Hematopoietic multipotent progenitor cell treated with erythropoietin and hydrocortisone succinate and interleukin-3 and kit ligand, for 6 days (in vitro differentiated cells): ENCODE measurements at regions not wholly inside any gene's neighbourhood (a gene's known extent, or its start where the extent isn't known, plus 50 kb on each side); places are given as distances from the start of the nearest gene placed in this dataset.

Experiments
- DNase-seq: peaks from one replicate; pipeline ENCODE4 v3.0.0-alpha.2; 2015

- no peak for DNase-seq
Observed at GRCh38 chr2:19675856-19676460, 225.8 kb downstream of the TTC32 start.

GRCh38 chr2:19675003-19675629, 226.7 kb downstream of the TTC32 start:
- DNase-seq, result no peak

GRCh38 chr2:19674051-19675002, 227.5 kb downstream of the TTC32 start:
- no peak for DNase-seq

GRCh38 chr2:19673213-19673791, 228.5 kb downstream of the TTC32 start:
- peak; percentile 4 for DNase-seq

GRCh38 chr2:19671916-19672315, 229.9 kb downstream of the TTC32 start:
- DNase-seq, result no peak

GRCh38 chr2:19671311-19671710, 230.5 kb downstream of the TTC32 start:
- DNase-seq, result no peak

GRCh38 chr2:19670303-19670702, 231.5 kb downstream of the TTC32 start:
- DNase-seq, result no peak

GRCh38 chr2:19669559-19669958, 232.2 kb downstream of the TTC32 start:
- no peak for DNase-seq

GRCh38 chr2:19669126-19669525, 232.7 kb downstream of the TTC32 start:
- no peak for DNase-seq

- no peak for DNase-seq
Observed at GRCh38 chr2:19667536-19667949, 234.2 kb downstream of the TTC32 start.

- no peak for DNase-seq
Observed at GRCh38 chr2:19667085-19667484, 234.7 kb downstream of the TTC32 start.

- no peak for DNase-seq
Observed at GRCh38 chr2:19664646-19665045, 237.1 kb downstream of the TTC32 start.

- no peak for DNase-seq
Observed at GRCh38 chr2:19659024-19659792, 242.6 kb downstream of the TTC32 start.

- DNase-seq, result no peak
Observed at GRCh38 chr2:19656011-19656410, 245.8 kb downstream of the TTC32 start.

- DNase-seq, result no peak
Observed at GRCh38 chr2:19654310-19655090, 247.3 kb downstream of the TTC32 start.

GRCh38 chr2:19653509-19653908, 248.3 kb downstream of the TTC32 start:
- DNase-seq, result no peak

- DNase-seq, result no peak
Observed at GRCh38 chr2:19652811-19653210, 249.0 kb downstream of the TTC32 start.

GRCh38 chr2:19651466-19651865, 250.3 kb downstream of the TTC32 start:
- no peak for DNase-seq

- DNase-seq, result no peak
Observed at GRCh38 chr2:19649785-19650380, 251.9 kb downstream of the TTC32 start.

GRCh38 chr2:19649142-19649541, 252.6 kb downstream of the TTC32 start:
- DNase-seq, result no peak

GRCh38 chr2:19648583-19648982, 253.2 kb downstream of the TTC32 start:
- DNase-seq, result no peak
